Osteoblast (primary cell): ENCODE measurements at regions not wholly inside any gene's neighbourhood (a gene's known extent, or its start where the extent isn't known, plus 50 kb on each side); places are given as distances from the start of the nearest gene placed in this dataset.

Experiments
- DNase-seq: peaks from one replicate; pipeline ENCODE4 v3.0.0; 2011; ENCODE audit warnings: low spot score, mixed read lengths; ENCODE audit not compliant: insufficient read length; ENCODE audit errors: missing footprints
- H2AFZ ChIP-seq: 2 replicates; pipeline ENCODE4 v1.6.0; 2011; ENCODE audit warnings: mild to moderate bottlenecking, low read length
- H3K27ac ChIP-seq: 2 replicates; pipeline ENCODE4 v1.5.1; 2011; ENCODE audit warnings: mild to moderate bottlenecking, low read depth, low read length, moderate library complexity
- H3K27me3 ChIP-seq: 2 replicates; pipeline ENCODE4 v1.6.0; 2012; ENCODE audit warnings: mild to moderate bottlenecking, control low read depth, inconsistent platforms, low read length, moderate library complexity; ENCODE audit not compliant: insufficient read depth
- H3K36me3 ChIP-seq: 2 replicates; pipeline ENCODE4 v1.5.1; 2011; ENCODE audit warnings: mild to moderate bottlenecking, low read length, control low read depth, moderate library complexity; ENCODE audit not compliant: insufficient read depth
- H3K4me1 ChIP-seq: 2 replicates; pipeline ENCODE4 v1.5.1; 2011; ENCODE audit warnings: mild to moderate bottlenecking, low read length, control low read depth, moderate library complexity; ENCODE audit not compliant: insufficient read depth
- H3K4me2 ChIP-seq: 2 replicates; pipeline ENCODE4 v1.6.0; 2011; ENCODE audit warnings: mild to moderate bottlenecking, low read length; ENCODE audit not compliant: insufficient read depth
- H3K4me3 ChIP-seq: fragments of 200-600 bp; sonication (generic); 3 replicates; pipeline ENCODE4 v1.5.1; 2012; ENCODE audit warnings: mild to moderate bottlenecking, low read length, inconsistent platforms; ENCODE audit not compliant: insufficient read depth
- H3K79me2 ChIP-seq: 2 replicates; pipeline ENCODE4 v1.6.0; 2012; ENCODE audit warnings: mild to moderate bottlenecking, low read length, control low read depth, inconsistent platforms; ENCODE audit not compliant: insufficient read depth
- H3K9me3 ChIP-seq: 2 replicates; pipeline ENCODE4 v1.5.1; 2011; ENCODE audit warnings: low read depth, low read length, control low read depth
- H4K20me1 ChIP-seq: 2 replicates; pipeline ENCODE4 v1.6.0; 2012; ENCODE audit warnings: mild to moderate bottlenecking, low read length, control low read depth; ENCODE audit not compliant: insufficient read depth
- TF ChIP-seq, protein P1 (sequence below): IDR thresholded peaks from 2 replicates; pipeline ENCODE4 v1.5.1; 2011; ENCODE audit warnings: mild to moderate bottlenecking, low read depth, low read length, moderate library complexity; ENCODE audit errors: extremely low read depth

DNA sequence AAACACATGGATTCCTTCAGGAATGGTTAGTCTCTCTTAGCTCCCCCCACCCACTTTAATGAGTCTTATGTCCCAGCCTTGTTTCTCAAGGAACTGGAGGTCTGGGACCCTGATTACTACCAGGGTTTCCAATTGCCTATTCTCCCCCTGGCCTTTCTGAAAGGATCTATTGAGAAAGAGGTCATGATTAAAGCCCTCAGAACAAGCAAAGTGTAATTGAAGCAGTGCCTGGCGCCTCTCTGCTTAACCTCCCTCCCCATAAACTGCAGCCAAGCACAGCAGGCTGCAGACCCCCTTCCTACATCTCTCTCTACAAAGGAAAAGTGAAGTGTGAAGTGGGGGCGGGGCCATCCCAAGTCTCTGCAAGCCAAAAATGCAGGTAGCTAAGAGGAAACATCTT is 159.7 kb upstream of the CDH11 start:
- TF ChIP-seq, protein P1, sequence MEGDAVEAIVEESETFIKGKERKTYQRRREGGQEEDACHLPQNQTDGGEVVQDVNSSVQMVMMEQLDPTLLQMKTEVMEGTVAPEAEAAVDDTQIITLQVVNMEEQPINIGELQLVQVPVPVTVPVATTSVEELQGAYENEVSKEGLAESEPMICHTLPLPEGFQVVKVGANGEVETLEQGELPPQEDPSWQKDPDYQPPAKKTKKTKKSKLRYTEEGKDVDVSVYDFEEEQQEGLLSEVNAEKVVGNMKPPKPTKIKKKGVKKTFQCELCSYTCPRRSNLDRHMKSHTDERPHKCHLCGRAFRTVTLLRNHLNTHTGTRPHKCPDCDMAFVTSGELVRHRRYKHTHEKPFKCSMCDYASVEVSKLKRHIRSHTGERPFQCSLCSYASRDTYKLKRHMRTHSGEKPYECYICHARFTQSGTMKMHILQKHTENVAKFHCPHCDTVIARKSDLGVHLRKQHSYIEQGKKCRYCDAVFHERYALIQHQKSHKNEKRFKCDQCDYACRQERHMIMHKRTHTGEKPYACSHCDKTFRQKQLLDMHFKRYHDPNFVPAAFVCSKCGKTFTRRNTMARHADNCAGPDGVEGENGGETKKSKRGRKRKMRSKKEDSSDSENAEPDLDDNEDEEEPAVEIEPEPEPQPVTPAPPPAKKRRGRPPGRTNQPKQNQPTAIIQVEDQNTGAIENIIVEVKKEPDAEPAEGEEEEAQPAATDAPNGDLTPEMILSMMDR, result no peak
- Histone ChIP-seq H3K4me3 (no peak overlapping the region), H3K36me3 (no peaks in the 10 kb centered on the region), H4K20me1 (no peaks in the 10 kb centered on the region), H3K27ac (no peak overlapping the region), H3K9me3 (no peaks in the 10 kb centered on the region), H3K27me3 (no peaks in the 10 kb centered on the region), H2AFZ (no peak overlapping the region), H3K79me2 (no peaks in the 10 kb centered on the region), H3K4me1 (peaks cover 14% of the 10 kb centered on the region), H3K4me2 (no peak overlapping the region)
- no peak for DNase-seq

DNA sequence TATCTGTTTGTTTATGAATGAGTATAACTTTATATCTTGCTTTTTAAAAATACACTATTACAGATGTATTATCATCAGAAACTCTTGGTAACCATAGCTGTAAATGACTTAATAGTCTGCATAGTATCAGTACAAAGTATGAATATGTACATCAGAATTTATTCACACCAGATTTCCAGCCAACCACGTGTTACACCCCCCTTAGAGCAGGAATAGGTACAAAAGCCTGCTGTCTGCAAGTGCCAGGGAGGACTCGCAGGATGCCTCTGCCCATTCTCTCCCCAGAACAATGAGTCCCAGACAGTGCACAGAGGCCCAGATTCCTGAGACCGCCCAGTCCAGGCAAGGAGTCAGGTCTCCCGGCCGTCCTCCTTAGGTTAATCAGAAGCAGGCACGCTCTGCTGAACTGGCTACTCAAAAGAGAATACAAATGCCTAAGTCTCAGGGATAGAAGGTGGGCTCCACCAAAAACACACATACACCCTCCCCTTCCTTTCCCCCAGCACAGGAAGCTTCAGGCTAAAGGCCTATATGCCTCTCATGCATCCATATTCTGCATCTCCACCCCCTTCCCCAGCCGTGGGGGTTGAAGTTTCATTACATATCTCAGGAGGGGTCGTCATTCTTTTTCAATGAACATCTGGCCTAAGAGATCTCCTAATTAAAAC is 159.1 kb upstream of the CDH11 start:
- Histone ChIP-seq H3K4me2 (no peak overlapping the region), H3K4me3 (no peak overlapping the region), H3K27ac (no peak overlapping the region), H3K9me3 (no peaks in the 10 kb centered on the region), H3K27me3 (no peaks in the 10 kb centered on the region), H3K4me1 (peaks cover 11% of the 10 kb centered on the region), H4K20me1 (no peaks in the 10 kb centered on the region), H3K36me3 (no peaks in the 10 kb centered on the region), H3K79me2 (no peaks in the 10 kb centered on the region), H2AFZ (no peak overlapping the region)
- TF ChIP-seq, protein P1, result no peak
- DNase-seq, result no peak

DNA sequence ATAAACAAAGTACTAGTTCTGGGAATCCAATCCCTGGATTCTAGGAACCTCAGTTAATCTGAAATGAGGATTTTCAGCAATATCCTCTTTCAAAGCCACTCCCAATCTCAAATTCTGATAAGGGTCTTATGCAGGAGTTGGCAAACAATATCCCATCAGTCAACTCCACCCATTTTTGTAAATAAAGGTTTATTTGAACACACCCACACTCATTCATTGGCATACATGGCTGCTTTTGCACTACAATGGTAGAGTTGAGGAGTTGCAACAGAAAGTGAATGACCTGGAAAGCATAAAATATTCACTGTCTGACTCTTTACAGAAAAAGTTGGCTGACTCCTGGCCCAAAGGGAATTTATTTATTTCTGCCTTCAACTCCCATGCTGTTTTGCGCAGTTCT is 157.7 kb upstream of the CDH11 start:
- TF ChIP-seq, protein P1, result no peak

DNA sequence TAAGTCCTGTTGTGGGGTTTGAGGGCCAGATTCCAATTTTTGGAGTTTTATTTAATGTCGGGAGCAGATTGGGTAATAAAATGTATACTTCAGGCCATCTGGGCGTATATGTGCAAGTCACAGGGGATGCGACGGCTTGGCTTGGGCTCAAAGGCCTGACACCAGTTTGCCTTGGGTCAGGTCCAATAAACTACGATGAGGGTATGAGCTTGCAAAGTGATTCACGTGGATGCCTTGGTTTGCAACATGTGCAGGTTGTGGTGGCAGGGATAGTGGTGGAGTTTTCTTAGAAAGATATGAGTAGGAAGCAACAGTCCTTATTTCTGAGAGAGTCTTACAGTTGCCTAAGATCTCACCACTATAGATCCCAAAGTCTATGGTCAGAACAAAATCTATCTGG is 157.0 kb upstream of the CDH11 start:
- Histone ChIP-seq H4K20me1 (no peaks in the 10 kb centered on the region), H2AFZ (no peak overlapping the region), H3K36me3 (no peaks in the 10 kb centered on the region), H3K27ac (no peak overlapping the region), H3K79me2 (no peaks in the 10 kb centered on the region), H3K4me1 (peaks cover 7% of the 10 kb centered on the region), H3K9me3 (no peaks in the 10 kb centered on the region), H3K27me3 (no peaks in the 10 kb centered on the region), H3K4me3 (no peak overlapping the region), H3K4me2 (no peak overlapping the region)
- DNase-seq, result no peak
- TF ChIP-seq, protein P1, result no peak

More for the DNA sequence above, 157.7 kb upstream of the CDH11 start:
- H3K4me1 ChIP-seq, result peaks cover 4% of the 10 kb centered on the region
- no peaks in the 10 kb centered on the region for H3K9me3 ChIP-seq
- no peaks in the 10 kb centered on the region for H3K36me3 ChIP-seq
- no peaks in the 10 kb centered on the region for H3K79me2 ChIP-seq
- H3K27ac ChIP-seq, result no peak overlapping the region
- no peak overlapping the region for H2AFZ ChIP-seq
- H3K4me2 ChIP-seq, result no peak overlapping the region
- no peak for DNase-seq
- H4K20me1 ChIP-seq, result no peaks in the 10 kb centered on the region
- H3K4me3 ChIP-seq, result no peak overlapping the region
- H3K27me3 ChIP-seq, result no peaks in the 10 kb centered on the region
